Bronchial epithelial cell (primary cell): ENCODE measurements at regions not wholly inside any gene's neighbourhood (a gene's known extent, or its start where the extent isn't known, plus 50 kb on each side); places are given as distances from the start of the nearest gene placed in this dataset.

Experiments
- DNase-seq: peaks from one replicate; pipeline ENCODE4 v3.0.0-alpha.2; 2010; ENCODE audit warnings: low read depth
- FAIRE-seq: peaks from 2 replicates; lab custom pipeline; 2011; peaks lifted over from hg19 to GRCh38; lab: Jason Lieb, UNC
- H3K27me3 ChIP-seq: 2 replicates; pipeline ENCODE4 v1.5.1; 2011; ENCODE audit warnings: low read length; ENCODE audit not compliant: control insufficient read depth, insufficient read depth
- H3K36me3 ChIP-seq: 2 replicates; pipeline ENCODE4 v1.5.1; 2011; ENCODE audit warnings: low read length; ENCODE audit not compliant: control insufficient read depth, insufficient read depth
- H3K4me3 ChIP-seq: 2 replicates; pipeline ENCODE4 v1.5.1; 2011; ENCODE audit warnings: mild to moderate bottlenecking, low read depth, low read length, control low read depth
- CTCF ChIP-seq: IDR thresholded peaks from 2 replicates; pipeline ENCODE4 v1.5.1; 2011; ENCODE audit warnings: mild to moderate bottlenecking, moderate library complexity, low read length, control low read depth, inconsistent platforms; ENCODE audit not compliant: insufficient read depth, severe bottlenecking

GRCh38 chr6:20314866-20315845 is 86.5 kb upstream of the E2F3 start:
- Histone ChIP-seq H3K4me3 (no peak overlapping the region), H3K27me3 (no peaks in the 10 kb centered on the region), H3K36me3 (no peaks in the 10 kb centered on the region)
- FAIRE-seq (no peak), DNase-seq (no peak)
- no peak for TF ChIP-seq CTCF

- H3K4me3 ChIP-seq: no peak overlapping the region
- FAIRE-seq (no peak), DNase-seq (peak; percentile 31)
- H3K36me3 ChIP-seq: no peaks in the 10 kb centered on the region
- H3K27me3 ChIP-seq: no peaks in the 10 kb centered on the region
- TF ChIP-seq CTCF: no peak
Measured at GRCh38 chr6:20317430-20317829, 84.2 kb upstream of the E2F3 start.

- no peak for FAIRE-seq
- TF ChIP-seq CTCF: no peak
- no peaks in the 10 kb centered on the region for H3K36me3 ChIP-seq
- no peaks in the 10 kb centered on the region for H3K27me3 ChIP-seq
- no peak overlapping the region for H3K4me3 ChIP-seq
- no peak for DNase-seq
Measured at GRCh38 chr6:20318851-20319387, 82.8 kb upstream of the E2F3 start.

- H3K36me3 ChIP-seq: no peaks in the 10 kb centered on the region
- no peak overlapping the region for H3K4me3 ChIP-seq
- TF ChIP-seq CTCF: no peak
- no peak for FAIRE-seq
- no peaks in the 10 kb centered on the region for H3K27me3 ChIP-seq
- DNase-seq: no peak
Measured at GRCh38 chr6:20319520-20320357, 81.9 kb upstream of the E2F3 start.

GRCh38 chr6:20325641-20326421 is 75.8 kb upstream of the E2F3 start:
- no peak for FAIRE-seq
- Histone ChIP-seq H3K36me3 (no peaks in the 10 kb centered on the region), H3K27me3 (no peaks in the 10 kb centered on the region), H3K4me3 (no peak overlapping the region)
- DNase-seq: peak; percentile 18
- TF ChIP-seq CTCF: no peak
